COLO668 (cell line): ENCODE measurements at regions not wholly inside any gene's neighbourhood (a gene's known extent, or its start where the extent isn't known, plus 50 kb on each side); places are given as distances from the start of the nearest gene placed in this dataset.
"Not testable (repeated sequence)": the region's sequence is repeated elsewhere in the genome, so short reads cannot be mapped to it uniquely, and the experiment has no call there.

Experiments
- DNase-seq: peaks from one replicate; lab custom pipeline; 2025; ENCODE audit not compliant: unreplicated experiment; lab: John Stamatoyannopoulos, UW

DNA sequence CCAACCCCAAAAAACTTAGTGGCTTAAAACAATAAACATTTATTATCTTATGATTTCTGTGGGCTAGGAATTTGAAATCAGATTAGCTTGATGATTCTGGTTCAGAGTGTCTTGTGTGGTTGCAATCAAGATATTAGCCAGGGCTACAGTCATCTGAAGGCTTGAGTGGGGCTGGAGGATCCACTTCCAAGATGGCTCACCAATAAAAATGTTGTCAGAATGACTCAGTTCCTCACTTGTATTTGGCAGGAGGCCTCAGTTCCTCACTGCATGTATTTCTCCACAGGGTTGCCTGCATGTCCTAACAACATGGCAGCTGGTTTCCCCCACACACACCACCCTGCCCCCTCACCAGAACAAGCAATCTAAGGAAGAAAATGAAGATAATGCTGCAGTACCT lies 98.2 kb upstream of the NIPBL start:
- no peak for DNase-seq

DNA sequence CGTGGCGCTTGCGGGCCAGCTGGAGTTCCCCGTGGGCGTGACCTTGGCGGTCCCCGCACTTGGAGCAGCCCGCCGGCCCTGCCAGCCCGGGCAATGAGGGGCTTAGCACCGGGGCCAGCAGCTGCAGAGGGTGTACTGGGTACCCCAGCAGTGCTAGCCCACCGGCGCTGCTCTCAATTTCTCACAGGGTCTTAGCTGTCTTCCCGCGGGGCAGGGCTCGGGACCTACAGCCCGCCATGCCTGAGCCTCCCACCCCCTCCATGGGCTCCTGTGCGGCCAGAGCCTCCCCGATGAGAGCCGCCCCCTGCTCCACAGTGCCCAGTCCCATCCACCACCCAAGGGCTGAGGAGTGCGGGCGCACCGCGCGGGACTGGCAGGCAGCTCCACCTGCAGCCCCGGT lies 94.0 kb upstream of the NIPBL start:
- DNase-seq = not testable (repeated sequence)

DNA sequence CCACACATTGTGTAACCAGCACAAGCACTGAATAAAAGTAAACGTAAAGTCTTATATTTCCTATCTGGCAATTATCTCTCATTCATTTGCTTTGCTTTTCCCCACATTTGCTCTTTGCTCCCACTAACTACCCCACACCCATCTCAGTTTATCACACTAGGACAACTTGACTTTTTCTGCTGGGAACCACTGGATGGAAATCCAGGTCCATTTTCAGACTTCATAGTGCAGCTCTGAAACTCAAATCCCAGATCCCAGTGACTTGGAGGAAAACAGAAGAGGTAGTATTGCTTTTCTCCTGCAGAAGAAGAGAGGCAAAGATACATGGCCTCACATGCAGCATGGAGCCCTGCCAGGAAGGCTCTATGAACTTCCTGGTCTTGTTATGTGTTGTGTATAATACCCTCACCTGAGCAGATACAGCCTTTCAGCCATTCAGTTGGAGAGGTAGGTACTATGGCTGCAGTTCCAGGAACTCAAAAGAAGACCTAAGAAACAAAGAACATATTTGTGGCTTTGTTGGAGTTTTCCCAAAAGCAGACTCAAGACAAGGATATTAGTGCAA lies 90.0 kb upstream of the NIPBL start:
- DNase-seq = no peak

DNA sequence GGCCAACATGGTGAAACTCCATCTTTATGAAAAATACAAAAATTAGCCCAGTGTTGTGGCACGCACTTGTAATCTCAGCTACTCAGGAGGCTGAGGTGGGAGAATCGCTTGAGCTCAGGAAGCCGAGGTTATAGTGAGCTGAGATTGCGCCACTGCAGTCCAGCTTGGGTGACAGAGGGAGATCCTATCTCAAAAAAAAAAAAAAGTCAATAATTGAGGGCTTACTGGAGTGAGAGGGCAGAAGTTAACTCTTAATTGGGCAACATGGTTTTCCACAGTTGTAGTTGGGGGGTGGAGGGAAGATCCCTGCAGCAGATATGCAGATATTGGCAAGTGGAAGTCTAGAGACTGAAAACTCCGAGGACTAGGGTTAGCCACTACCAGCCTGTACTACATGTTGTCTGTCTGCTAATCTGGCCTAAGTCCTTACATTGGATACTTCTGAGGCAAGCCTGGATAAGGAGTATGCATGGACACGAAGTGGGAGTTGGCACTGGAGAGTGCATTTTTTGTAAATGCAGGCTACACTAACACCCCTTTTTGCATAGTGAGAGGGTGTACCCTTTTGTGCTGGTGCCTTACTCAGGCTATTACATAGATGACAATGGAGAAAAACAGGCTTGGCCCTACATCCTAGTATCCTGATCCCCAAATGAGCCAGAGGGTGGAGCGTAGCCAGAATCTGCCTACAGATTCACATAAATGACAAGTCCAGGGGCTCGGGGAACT lies 89.0 kb upstream of the NIPBL start:
- no peak for DNase-seq

DNA sequence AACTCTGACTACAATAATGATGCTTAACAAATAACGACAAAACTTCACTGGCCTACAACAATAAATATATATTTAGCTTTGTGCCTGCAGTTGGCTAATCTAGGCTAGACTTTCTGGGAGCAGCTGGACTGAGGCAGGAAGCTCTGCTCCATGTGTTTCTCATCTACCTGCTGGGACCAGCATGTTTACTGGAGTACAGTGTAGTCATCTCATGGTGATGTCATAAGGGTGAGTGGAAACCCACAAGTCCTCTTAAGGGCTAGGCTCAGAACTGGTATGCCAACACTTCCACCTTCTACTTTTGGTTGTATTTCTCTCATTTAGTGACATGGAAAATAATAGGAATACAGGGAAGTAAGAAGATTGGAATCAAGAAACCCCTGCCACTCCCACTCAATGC lies 85.7 kb upstream of the NIPBL start:
- DNase-seq = no peak

DNA sequence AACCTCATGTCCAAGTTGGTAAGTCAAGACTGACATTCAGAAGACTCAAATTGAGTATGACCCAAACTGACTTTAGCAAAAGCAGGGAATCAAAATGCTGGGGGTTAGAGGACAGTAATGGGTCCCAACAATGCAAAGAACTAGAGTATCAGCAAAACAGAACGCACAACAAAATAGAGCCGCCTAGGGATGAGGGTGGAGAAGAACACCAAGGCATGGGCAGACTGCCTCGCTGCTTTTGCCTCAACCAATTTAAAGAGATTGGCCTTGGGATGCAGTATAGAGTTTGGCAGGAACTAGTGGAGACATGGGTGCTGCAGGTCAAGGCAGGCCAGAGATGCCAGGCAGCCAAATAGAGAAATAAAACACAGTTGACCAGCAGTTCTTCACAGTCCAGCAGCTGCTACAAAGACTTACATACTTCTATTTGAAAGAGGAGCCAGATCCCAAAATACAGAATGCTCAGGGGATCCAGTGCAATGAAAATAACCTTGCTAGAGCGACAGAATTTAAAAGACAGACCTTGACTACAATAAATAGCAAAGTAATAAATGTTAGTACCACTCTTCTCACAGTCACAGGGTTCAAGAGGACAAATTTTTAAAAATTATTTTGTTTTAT lies 83.9 kb upstream of the NIPBL start:
- no peak for DNase-seq

DNA sequence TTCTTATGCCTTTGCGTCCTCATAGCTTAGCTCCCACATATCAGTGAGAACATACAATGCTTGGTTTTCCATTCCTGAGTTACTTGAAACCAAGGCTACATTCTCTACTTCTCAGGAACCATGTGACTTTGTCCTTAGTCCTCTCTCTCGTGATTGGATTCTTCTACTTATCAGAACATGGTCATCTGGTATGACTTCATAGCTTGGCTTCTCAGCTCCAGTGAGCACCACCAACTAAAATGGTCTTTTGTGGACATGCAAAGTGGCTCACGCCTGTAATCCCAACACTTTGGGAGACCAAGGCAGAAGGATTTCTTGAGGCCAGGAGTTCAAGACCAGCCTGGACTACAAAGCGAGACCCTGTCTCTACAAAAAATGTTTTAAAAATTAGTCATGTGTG lies 81.2 kb upstream of the NIPBL start:
- no peak for DNase-seq

DNA sequence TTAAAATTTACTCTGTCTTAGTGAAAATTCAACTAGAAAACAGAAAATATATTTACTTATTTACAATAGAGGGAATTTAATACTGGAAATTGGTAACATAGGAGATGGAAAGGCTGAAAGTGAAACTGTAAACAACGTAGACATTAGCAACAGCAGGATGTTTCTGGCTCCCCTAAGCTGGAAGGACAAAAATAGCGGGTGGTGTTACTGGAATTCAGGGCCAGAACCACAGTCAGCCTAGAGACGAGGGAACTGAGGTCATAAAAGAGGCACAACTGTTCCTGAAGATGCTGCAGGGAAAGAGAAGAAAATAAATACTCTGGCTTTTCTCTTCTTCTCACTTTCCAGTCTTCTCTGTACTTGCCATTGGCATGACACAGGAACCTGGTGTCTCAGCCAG lies 80.4 kb upstream of the NIPBL start:
- no peak for DNase-seq

DNA sequence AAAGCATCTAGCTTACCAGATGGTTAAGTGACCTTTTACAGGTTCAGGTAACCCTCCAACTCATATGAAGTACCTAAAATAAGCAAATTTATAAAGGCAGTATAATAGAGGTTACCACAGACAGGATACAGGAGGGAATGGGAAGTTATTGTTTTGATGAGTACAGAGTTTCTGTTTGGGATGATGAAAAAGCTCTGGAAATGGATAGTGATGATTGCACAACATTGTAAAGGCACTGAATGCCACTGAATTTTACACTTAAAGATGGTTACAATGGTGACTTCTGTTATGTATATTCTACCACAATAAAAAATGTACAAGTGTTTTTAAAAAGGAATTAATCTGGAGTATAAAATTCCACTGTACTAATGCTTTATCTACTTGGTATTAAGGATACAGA lies 75.0 kb upstream of the NIPBL start:
- DNase-seq = no peak

DNA sequence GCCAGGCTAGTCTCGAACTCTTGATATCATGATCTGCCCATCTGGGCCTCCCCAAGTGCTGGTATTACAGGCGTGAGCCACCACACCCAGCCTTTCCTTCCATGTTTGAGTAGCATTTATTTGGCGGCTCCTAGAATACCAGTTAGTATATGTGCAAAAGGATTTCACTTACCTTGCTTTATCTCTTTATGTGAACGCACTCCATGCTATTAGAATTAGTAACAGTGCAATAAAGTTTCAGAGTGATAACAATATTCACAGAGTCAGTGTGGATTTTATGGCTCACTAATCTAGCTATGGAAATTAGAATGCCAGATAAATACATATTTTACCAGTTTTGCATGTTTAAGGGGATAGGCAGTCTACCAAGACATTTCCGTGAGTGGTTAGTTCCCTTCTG lies 74.4 kb upstream of the NIPBL start:
- DNase-seq = no peak

DNA sequence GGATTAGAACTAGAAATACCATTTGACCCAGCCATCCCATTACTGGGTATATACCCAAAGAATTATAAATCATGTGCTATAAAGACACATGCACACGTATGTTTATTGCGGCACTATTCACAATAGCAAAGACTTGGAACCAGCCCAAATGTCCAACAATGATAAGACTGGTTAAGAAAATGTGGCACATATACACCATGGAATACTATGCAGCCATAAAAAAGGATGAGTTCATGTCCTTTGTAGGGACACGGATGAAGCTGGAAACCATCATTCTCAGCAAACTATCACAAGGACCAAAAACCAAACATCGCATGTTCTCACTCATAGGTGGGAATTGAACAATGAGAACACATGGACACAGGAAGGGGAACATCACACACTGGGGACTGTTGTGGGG lies 63.3 kb upstream of the NIPBL start:
- DNase-seq = not testable (repeated sequence)

DNA sequence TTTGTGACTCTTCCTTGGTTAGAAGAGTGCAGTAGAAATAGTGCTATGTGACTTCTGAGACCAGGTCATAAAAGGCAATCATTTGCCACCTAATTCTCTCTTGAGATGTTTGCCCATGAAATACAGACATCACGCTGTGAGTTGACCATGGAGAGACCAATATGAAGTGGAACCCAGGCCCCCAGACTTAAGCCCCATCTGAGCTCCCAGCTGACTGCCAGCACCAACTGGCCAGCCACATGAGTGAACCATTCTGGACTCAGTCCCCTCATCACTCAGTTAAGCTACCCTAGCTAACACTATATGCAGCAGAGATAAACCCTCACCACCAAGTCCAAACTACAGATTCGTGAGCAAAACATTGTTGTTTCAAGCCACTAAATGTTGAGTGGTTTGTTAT lies 60.7 kb upstream of the NIPBL start:
- no peak for DNase-seq

DNA sequence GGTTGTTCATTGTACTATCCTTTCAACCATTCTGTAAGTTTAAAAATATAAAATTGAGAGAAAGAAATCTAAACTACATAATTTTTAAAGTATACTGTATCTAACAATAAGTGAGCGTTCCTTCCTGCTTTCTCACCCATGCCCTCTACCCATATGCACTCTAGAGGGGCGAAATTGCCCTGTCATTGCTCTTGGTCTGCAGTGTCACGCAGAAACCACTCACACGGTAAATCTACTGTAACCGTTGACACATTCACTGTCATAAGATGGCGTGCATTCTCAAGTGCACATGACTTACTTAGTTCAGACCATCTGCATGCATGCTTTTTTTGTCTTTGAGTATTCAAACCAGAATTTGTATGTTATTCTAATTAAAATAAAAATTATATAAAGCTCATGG lies 55.7 kb upstream of the NIPBL start:
- no peak for DNase-seq

DNA sequence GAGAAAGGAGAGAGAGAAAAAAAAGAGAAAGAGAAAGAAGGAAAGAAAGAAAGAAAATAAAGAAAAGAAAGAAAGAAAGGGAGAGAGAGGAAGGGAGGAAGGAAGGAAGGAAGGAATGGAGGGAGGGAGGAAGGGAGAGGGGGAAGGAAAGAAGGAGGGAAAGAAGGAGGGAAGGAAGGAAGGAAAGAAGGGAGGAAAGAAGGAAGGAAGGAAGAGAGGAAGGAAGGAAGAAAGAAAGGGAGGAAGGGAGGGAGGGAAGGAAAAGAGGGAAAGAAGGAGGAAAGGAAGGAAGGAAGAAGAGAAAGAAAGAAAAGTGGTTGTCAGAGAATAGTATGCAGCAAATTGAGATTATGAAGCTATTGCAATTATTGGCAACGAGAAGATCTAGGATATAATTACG lies 49.9 kb upstream of the NIPBL start:
- DNase-seq = no peak
